B cell (primary cell): ENCODE measurements at regions not wholly inside any gene's neighbourhood (a gene's known extent, or its start where the extent isn't known, plus 50 kb on each side); places are given as distances from the start of the nearest gene placed in this dataset.

Experiments
- ATAC-seq: fragments of 200-7000 bp; cut with Tn5 transposase; one replicate; pipeline ENCODE4 v1.10.0; 2021; ENCODE audit warnings: low read depth, mild to moderate bottlenecking, moderate number of reproducible peaks, moderate library complexity
- CTCF ChIA-PET: fragments of 350-600 bp; sonication (Branson Sonifier 250); formaldehyde crosslinking; loops from one replicate; lab custom pipeline; 2021; ENCODE audit warnings: antibody characterized with exemption, inconsistent platforms; lab: Charles Lee
- POLR2A ChIA-PET: fragments of 350-600 bp; sonication (Branson Sonifier 250); formaldehyde crosslinking; loops from one replicate; lab custom pipeline; 2021; ENCODE audit warnings: antibody characterized with exemption; lab: Charles Lee
- DNase-seq: peaks from one replicate; pipeline ENCODE4 v3.0.0; 2013
- H2AFZ ChIP-seq: 2 replicates; pipeline ENCODE4 v1.6.1; 2012; ENCODE audit warnings: mild to moderate bottlenecking, low read depth, low read length; ENCODE audit not compliant: insufficient read depth, poor library complexity, severe bottlenecking
- H3K27ac ChIP-seq, 2 donors: 1 replicate in 1 of 2; 2 replicates in 1 of 2; pipeline ENCODE4 v1.5.1; 2012 to 2013; ENCODE audit warnings: low read length in 2 of 2, mild to moderate bottlenecking in 2 of 2, moderate library complexity in 1 of 2
- H3K27me3 ChIP-seq, 4 experiments: fragments of 200-600 bp in 1 of 4; sonication (generic) in 1 of 4; replicated peaks in 1 of 4; 1 replicate in 2 of 4; 2 replicates in 2 of 4; pipeline versions ENCODE4 v1.6.1 to v1.7.0; 2013 to 2016; ENCODE audit warnings: low read length in 3 of 4, mild to moderate bottlenecking in 2 of 4, mixed read lengths in 1 of 4, moderate library complexity in 1 of 4; ENCODE audit not compliant: insufficient read depth in 4 of 4, control insufficient read depth in 3 of 4; ENCODE audit errors: control extremely low read depth in 1 of 4
- H3K36me3 ChIP-seq, 2 experiments: replicated peaks in 1 of 2; 1 replicate in 1 of 2; 2 replicates in 1 of 2; pipeline versions ENCODE4 v1.6.1 to v1.7.1; 2013; ENCODE audit warnings: low read length in 1 of 2; ENCODE audit not compliant: insufficient read depth in 2 of 2, control insufficient read depth in 1 of 2; ENCODE audit errors: control extremely low read depth in 1 of 2, extremely low read depth in 1 of 2
- H3K4me1 ChIP-seq, 2 donors: fragments of 200-600 bp in 1 of 2; sonication (generic) in 1 of 2; 1 replicate in 1 of 2; 2 replicates in 1 of 2; pipeline versions ENCODE4 v1.5.1 to v1.6.1; 2013 to 2017; ENCODE audit warnings: low read length in 2 of 2; ENCODE audit not compliant: control insufficient read depth in 2 of 2, insufficient read depth in 2 of 2
- H3K4me2 ChIP-seq: replicated peaks from 2 replicates; pipeline ENCODE3; 2012; ENCODE audit warnings: mild to moderate bottlenecking, low read depth, low read length; ENCODE audit not compliant: poor library complexity, severe bottlenecking
- H3K4me3 ChIP-seq, 5 experiments: fragments of 200-600 bp in 1 of 5; sonication (generic) in 1 of 5; 1 replicate in 3 of 5; 2 replicates in 2 of 5; pipeline versions ENCODE4 v1.5.1 to v1.7.0; 2011 to 2016; ENCODE audit warnings: low read length in 4 of 5, mild to moderate bottlenecking in 4 of 5, low read depth in 2 of 5, control low read depth in 1 of 5, moderate library complexity in 1 of 5; ENCODE audit not compliant: insufficient read depth in 1 of 5; ENCODE audit errors: control extremely low read depth in 1 of 5, extremely low read depth in 1 of 5
- H3K79me2 ChIP-seq: fragments of 200-600 bp; sonication (generic); one replicate; pipeline ENCODE4 v1.6.0; 2016; ENCODE audit warnings: low read length; ENCODE audit not compliant: control insufficient read depth, insufficient read depth
- H3K9ac ChIP-seq: fragments of 200-600 bp; sonication (generic); 2 replicates; pipeline ENCODE4 v1.6.1; 2017; ENCODE audit warnings: mild to moderate bottlenecking, low read length, moderate library complexity
- H3K9me3 ChIP-seq, 3 donors: one replicate each; pipeline versions ENCODE4 v1.6.1 to v1.7.1; 2013; ENCODE audit warnings: low read length in 2 of 3; ENCODE audit not compliant: control insufficient read depth in 2 of 3, insufficient read depth in 1 of 3; ENCODE audit errors: control extremely low read depth in 1 of 3
- H4K20me1 ChIP-seq: 2 replicates; pipeline ENCODE4 v1.6.0; 2012; ENCODE audit warnings: mild to moderate bottlenecking, low read length; ENCODE audit not compliant: insufficient read depth, control insufficient read depth, poor library complexity, severe bottlenecking
- H3K27ac Mint-ChIP-seq: one replicate; pipeline ENCODE4 v1.8.0; 2021; ENCODE audit warnings: mixed read lengths
- H3K27me3 Mint-ChIP-seq: one replicate; pipeline ENCODE4 v1.8.0; 2021; ENCODE audit warnings: mixed read lengths
- H3K4me1 Mint-ChIP-seq: one replicate; pipeline ENCODE4 v1.8.0; 2021; ENCODE audit warnings: mixed read lengths
- H3K4me3 Mint-ChIP-seq: one replicate; pipeline ENCODE4 v1.8.0; 2021; ENCODE audit warnings: mixed read lengths
- H3K9me3 Mint-ChIP-seq: one replicate; pipeline ENCODE4 v1.8.0; 2022; ENCODE audit warnings: mixed read lengths; ENCODE audit not compliant: insufficient read depth
- CTCF ChIP-seq: fragments of 200-600 bp; IDR thresholded peaks from one replicate; pipeline ENCODE4 v1.8.0; 2022; ENCODE audit warnings: antibody characterized with exemption, mild to moderate bottlenecking
- EZH2 ChIP-seq: IDR thresholded peaks from 2 replicates; pipeline ENCODE4 v1.6.1; 2012; ENCODE audit warnings: borderline replicate concordance, low read depth, mild to moderate bottlenecking, moderate library complexity, low read length; ENCODE audit not compliant: insufficient read depth, poor library complexity, severe bottlenecking
- WGBS: methylation state at CpG from one replicate; pipeline ENCODE4 v1.1.5; 2013; ENCODE audit warnings: missing lambda C conversion rate; ENCODE audit not compliant: insufficient coverage; 5-methylcytosine and 5-hydroxymethylcytosine counted together
- intact Hi-C: fragments of 100-400 bp; cut with micrococcal nuclease; formaldehyde crosslinking; loops from one replicate; pipeline ENCODE4 v1.10.0; 2022

DNA sequence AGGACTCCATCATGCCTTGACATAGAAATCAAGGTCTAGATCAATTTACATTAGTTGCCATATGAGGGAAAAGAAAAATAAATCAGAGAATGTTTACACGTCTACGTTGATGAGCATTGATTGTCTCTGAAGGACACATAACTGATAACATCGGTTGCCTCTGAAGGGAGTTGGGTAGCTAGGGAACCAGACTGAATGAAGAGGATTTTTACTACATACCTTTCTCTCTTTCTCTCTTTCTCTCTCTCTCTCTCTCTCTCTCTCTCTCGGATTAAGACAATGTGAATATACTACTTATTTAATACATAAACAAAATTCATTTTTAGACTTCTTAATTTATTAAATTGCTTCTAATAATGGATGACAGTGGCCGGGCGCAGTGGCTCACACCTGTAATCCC, 118.4 kb upstream of the DAPK1 start:
- DNase-seq: no peak

GRCh38 chr9:87381050-87381711, 116.5 kb upstream of the DAPK1 start:
- Histone ChIP-seq H3K79me2 (no peaks in the 10 kb centered on the region), H3K27ac (no peak overlapping the region), H2AFZ (no peak overlapping the region), H3K4me2 (no peak overlapping the region), H3K9me3 (peaks cover 0 to 9% (median 0%) of the 10 kb centered on the region in 3 donors), H3K4me1 (no peaks in the 10 kb centered on the region), H3K27me3 (no peaks in the 10 kb centered on the region), H3K4me3 (no peak overlapping the region), H4K20me1 (no peaks in the 10 kb centered on the region), H3K9ac (no peak overlapping the region), H3K36me3 (no peaks in the 10 kb centered on the region)
- Mint-ChIP-seq H3K4me1 (no peaks in the 10 kb centered on the region), H3K4me3 (no peak overlapping the region), H3K27me3 (no peaks in the 10 kb centered on the region), H3K27ac (no peak overlapping the region), H3K9me3 (no peaks in the 10 kb centered on the region)
- ATAC-seq (no peak), DNase-seq (no peak)
- ChIA-PET CTCF (no interaction called here), POLR2A (no interaction called here)
- intact Hi-C loops: no loop called here
- TF ChIP-seq EZH2 (no peak), CTCF (no peak)
- no CpG with 5 or more reads among the region's 4 CpGs for WGBS

More for the DNA sequence above, 118.4 kb upstream of the DAPK1 start:
- Mint-ChIP-seq H3K4me1 (no peaks in the 10 kb centered on the region), H3K27ac (no peak overlapping the region), H3K27me3 (peaks cover 3% of the 10 kb centered on the region), H3K4me3 (no peak overlapping the region), H3K9me3 (no peaks in the 10 kb centered on the region)
- H3K4me1 ChIP-seq: no peaks in the 10 kb centered on the region
- H3K9me3 ChIP-seq: peaks cover 0 to under 1% (median 0%) of the 10 kb centered on the region in 3 donors
- H3K9ac ChIP-seq: no peak overlapping the region
- H3K27me3 ChIP-seq: no peaks in the 10 kb centered on the region
- no peaks in the 10 kb centered on the region for H3K79me2 ChIP-seq
- intact Hi-C loops: no loop called here
- H4K20me1 ChIP-seq: no peaks in the 10 kb centered on the region
- no peak for TF ChIP-seq CTCF
- no peak for TF ChIP-seq EZH2
- no peaks in the 10 kb centered on the region for H3K36me3 ChIP-seq
- no peak overlapping the region for H3K4me2 ChIP-seq
- no peak for ATAC-seq
- H3K27ac ChIP-seq: no peak overlapping the region
- POLR2A ChIA-PET: no interaction called here
- no CpG with 5 or more reads among the region's 6 CpGs for WGBS
- CTCF ChIA-PET: no interaction called here
- H3K4me3 ChIP-seq: no peak overlapping the region
- no peak overlapping the region for H2AFZ ChIP-seq
